ENCODE measurements at regions not wholly inside any gene's neighbourhood (a gene's known extent, or its start where the extent isn't known, plus 50 kb on each side); places are given as distances from the start of the nearest gene placed in this dataset.

DNA sequence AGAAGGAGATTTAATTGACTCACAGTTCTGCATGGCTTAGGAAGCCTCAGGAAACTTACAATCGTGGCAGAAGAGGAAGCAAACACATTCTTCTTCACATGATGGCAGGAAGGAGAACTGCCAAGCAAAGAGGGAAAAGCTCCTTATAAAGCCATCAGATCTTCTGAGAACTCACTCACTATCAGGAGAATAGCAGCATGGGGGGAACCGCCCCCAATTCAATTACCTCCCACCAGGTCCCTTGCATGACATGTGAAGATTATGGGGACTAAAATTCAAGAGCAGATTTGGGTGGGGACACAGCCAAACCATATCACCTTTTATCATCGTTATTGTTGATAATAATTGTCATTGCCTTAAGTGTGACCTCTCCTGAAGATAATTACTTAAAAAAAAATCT, 197.9 kb upstream of the SLC14A2 start:
- Histone ChIP-seq H3K27ac (replicated peaks) (no peak overlapping the region), H3K27me3 (ENCODE audit: low read depth) (peaks cover 24% of the 10 kb centered on the region), H3K36me3 (no peaks in the 10 kb centered on the region), H3K9me3 (replicated peaks) (no peaks in the 10 kb centered on the region), H3K4me1 (no peaks in the 10 kb centered on the region), H3K4me3 (no peak overlapping the region)
- no peak for DNase-seq
- intact Hi-C loops (cut with micrococcal nuclease): no loop called here
- TF ChIP-seq, protein P1, sequence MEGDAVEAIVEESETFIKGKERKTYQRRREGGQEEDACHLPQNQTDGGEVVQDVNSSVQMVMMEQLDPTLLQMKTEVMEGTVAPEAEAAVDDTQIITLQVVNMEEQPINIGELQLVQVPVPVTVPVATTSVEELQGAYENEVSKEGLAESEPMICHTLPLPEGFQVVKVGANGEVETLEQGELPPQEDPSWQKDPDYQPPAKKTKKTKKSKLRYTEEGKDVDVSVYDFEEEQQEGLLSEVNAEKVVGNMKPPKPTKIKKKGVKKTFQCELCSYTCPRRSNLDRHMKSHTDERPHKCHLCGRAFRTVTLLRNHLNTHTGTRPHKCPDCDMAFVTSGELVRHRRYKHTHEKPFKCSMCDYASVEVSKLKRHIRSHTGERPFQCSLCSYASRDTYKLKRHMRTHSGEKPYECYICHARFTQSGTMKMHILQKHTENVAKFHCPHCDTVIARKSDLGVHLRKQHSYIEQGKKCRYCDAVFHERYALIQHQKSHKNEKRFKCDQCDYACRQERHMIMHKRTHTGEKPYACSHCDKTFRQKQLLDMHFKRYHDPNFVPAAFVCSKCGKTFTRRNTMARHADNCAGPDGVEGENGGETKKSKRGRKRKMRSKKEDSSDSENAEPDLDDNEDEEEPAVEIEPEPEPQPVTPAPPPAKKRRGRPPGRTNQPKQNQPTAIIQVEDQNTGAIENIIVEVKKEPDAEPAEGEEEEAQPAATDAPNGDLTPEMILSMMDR (IDR thresholded peaks at IDR 0.05; ENCODE audit: borderline replicate concordance): no peak

DNA sequence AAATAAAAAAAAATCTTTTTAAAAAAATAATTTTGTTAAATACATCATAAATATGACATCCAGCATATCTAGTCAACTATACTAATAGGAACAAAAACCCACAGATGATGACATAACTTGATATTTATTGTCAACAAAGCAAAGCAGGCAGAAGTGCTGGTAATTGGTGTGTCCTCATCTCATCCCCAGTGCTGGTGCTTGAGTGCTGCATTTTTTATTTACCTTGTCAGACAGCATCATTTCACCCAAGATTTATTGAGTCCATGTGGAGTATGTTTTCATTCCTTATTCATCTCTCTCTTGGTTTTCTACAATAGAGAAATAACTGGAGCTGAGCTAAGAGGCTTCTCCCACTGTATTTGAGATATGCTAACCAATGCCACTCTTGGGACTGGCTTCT, 191.6 kb upstream of the SLC14A2 start:
- H3K27ac ChIP-seq (replicated peaks): no peak overlapping the region
- H3K27me3 ChIP-seq (ENCODE audit: low read depth): peaks cover 9% of the 10 kb centered on the region
- intact Hi-C loops (cut with micrococcal nuclease): no loop called here
- no peak for DNase-seq
- H3K9me3 ChIP-seq (replicated peaks): no peaks in the 10 kb centered on the region
- H3K4me3 ChIP-seq: no peak overlapping the region
- no peaks in the 10 kb centered on the region for H3K4me1 ChIP-seq
- H3K36me3 ChIP-seq: no peaks in the 10 kb centered on the region
- TF ChIP-seq, protein P1 (IDR thresholded peaks at IDR 0.05; ENCODE audit: borderline replicate concordance): no peak

DNA sequence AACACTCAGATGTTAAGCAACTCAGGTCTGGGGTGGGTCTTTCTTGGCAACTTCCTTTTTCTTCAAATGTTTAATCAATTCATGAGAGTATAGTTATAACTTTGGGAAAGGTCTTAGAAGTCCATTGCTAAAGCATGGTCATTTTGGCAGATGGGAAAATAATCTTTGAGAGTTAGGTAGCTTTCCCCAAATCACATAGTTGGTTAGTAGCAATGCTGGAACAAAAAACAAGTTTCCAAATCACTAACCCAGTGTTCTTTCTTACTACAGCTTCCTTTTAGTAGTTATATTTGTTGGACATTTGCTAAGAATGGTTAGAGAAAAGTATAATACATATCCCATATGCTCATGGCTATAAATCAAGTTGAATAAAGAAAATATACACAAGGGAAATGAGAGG, 185.2 kb upstream of the SLC14A2 start:
- intact Hi-C loops (cut with micrococcal nuclease): no loop called here
- TF ChIP-seq, protein P1 (IDR thresholded peaks at IDR 0.05; ENCODE audit: borderline replicate concordance): no peak
- DNase-seq: no peak
- Histone ChIP-seq H3K4me3 (no peak overlapping the region), H3K4me1 (peaks cover 1% of the 10 kb centered on the region), H3K9me3 (replicated peaks) (no peaks in the 10 kb centered on the region), H3K36me3 (no peaks in the 10 kb centered on the region), H3K27ac (replicated peaks) (no peak overlapping the region), H3K27me3 (ENCODE audit: low read depth) (peaks cover 4% of the 10 kb centered on the region)

DNA sequence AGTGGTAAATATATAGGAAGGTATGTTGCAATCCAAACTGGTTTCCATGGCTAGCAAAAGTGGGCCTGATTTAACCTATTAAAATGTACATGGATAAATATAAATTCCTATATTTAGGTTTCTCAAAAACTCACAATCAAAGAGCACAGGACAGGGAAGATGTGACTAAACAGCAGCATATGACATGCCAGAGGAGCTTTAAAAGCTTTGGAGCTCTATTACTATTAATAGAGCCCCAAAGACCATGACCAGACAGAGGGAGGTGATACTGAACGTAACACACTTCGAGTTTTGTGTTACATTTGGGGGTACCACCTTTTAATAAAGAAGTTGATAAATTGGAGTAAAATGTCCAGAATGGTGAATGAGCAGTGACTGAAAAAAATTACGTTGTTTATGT, 179.5 kb upstream of the SLC14A2 start:
- no peak for DNase-seq
- Histone ChIP-seq H3K36me3 (no peaks in the 10 kb centered on the region), H3K27ac (replicated peaks) (no peak overlapping the region), H3K4me3 (no peak overlapping the region), H3K9me3 (replicated peaks) (no peaks in the 10 kb centered on the region), H3K27me3 (ENCODE audit: low read depth) (no peaks in the 10 kb centered on the region), H3K4me1 (peaks cover 9% of the 10 kb centered on the region)
- TF ChIP-seq, protein P1 (IDR thresholded peaks at IDR 0.05; ENCODE audit: borderline replicate concordance): no peak
- intact Hi-C loops (cut with micrococcal nuclease): no loop called here

DNA sequence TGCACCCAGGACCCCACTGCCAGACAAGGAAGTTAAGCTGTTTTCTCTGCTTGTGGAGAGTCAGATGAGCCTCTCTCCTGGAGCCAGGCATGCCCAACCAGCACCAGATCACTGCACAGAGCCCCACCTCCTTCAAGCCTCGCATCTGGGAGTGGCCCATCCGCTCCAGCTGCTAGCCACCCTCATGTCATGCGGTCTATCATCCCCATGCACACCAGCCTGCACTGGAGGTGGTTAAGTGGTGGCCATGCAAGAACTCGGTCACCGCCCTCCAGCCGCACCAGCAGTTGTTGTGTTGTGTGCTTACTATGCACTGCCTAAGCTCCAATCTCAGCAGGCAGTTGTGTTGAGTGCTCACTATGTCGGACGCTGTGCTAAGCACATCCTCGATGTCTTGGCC, 177.9 kb upstream of the SLC14A2 start:
- H3K27ac ChIP-seq (replicated peaks): no peak overlapping the region
- no peaks in the 10 kb centered on the region for H3K36me3 ChIP-seq
- no peak for DNase-seq
- TF ChIP-seq, protein P1 (IDR thresholded peaks at IDR 0.05; ENCODE audit: borderline replicate concordance): no peak
- H3K27me3 ChIP-seq (ENCODE audit: low read depth): no peaks in the 10 kb centered on the region
- no peak overlapping the region for H3K4me3 ChIP-seq
- peaks cover 9% of the 10 kb centered on the region for H3K4me1 ChIP-seq
- H3K9me3 ChIP-seq (replicated peaks): no peaks in the 10 kb centered on the region
- intact Hi-C loops (cut with micrococcal nuclease): no loop called here

Data from left ventricle myocardium inferior (tissue), 1 donor.